ENCODE measurements at regions not wholly inside any gene's neighbourhood (a gene's known extent, or its start where the extent isn't known, plus 50 kb on each side); places are given as distances from the start of the nearest gene placed in this dataset.
"Not testable (repeated sequence)": the region's sequence is repeated elsewhere in the genome, so short reads cannot be mapped to it uniquely, and the experiment has no call there.

DNA sequence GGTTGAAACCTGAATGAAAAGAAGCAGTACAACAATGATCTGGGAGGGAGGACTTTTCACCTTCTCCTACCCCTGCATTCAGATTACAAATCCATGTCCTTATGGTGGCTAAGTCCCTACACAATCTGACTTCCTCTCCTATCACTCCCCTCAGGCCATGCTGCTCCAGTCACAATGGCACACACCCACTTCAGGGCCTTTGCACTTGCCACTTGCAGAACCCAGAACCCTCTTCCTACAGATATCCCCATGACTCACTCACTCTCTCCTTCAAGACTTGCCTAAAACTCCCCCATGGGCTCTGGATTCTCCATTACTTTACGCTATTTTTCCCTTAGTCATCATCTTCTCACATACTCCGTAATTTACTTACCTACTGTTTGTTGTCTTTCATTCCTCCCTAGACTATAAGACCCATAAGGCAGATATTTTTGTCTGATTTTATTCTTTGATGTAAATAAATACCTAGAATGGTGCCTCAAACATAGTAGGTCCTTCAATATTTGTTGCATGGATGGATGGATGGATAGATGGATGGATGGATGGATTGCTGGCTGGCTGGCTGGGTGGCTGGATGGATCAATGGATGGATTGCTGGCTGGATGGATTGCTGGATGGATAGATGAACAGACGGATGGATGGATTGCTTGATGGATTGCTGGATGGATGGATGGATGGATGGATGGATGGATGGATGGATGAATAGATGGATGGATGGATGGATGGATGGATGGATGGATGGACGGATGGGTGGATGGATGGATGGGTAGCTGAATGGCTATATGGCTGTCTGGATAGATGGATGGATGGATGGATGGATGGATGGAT lies 94.7 kb upstream of the NAV2 start:
- H3K9me3 ChIP-seq = no peaks in the 10 kb centered on the region
- TF ChIP-seq POLR2A (IDR thresholded peaks at IDR 0.05) (no peak), EP300 (IDR thresholded peaks at IDR 0.05) (no peak)
- H3K4me3 ChIP-seq = no peak overlapping the region
- H3K27ac ChIP-seq = peak overlapping the region in 3 of 4 donors; percentile 80 to 82 (median 81)
- 68 to 85% methylated on average over 4 of the region's 4 CpGs for WGBS, 2 donors
- no peaks in the 10 kb centered on the region for H3K36me3 ChIP-seq
- intact Hi-C loops (cut with DNase I) = loop anchor here (5.0 kb wide), 1 partner anchor 41 kb away; no protein-coding TSS in a partner anchor
- H3K4me1 ChIP-seq = peaks cover 0 to 30% (median 24%) of the 10 kb centered on the region in 4 donors
- H3K27me3 ChIP-seq = no peaks in the 10 kb centered on the region
- DNase-seq = no peak

DNA sequence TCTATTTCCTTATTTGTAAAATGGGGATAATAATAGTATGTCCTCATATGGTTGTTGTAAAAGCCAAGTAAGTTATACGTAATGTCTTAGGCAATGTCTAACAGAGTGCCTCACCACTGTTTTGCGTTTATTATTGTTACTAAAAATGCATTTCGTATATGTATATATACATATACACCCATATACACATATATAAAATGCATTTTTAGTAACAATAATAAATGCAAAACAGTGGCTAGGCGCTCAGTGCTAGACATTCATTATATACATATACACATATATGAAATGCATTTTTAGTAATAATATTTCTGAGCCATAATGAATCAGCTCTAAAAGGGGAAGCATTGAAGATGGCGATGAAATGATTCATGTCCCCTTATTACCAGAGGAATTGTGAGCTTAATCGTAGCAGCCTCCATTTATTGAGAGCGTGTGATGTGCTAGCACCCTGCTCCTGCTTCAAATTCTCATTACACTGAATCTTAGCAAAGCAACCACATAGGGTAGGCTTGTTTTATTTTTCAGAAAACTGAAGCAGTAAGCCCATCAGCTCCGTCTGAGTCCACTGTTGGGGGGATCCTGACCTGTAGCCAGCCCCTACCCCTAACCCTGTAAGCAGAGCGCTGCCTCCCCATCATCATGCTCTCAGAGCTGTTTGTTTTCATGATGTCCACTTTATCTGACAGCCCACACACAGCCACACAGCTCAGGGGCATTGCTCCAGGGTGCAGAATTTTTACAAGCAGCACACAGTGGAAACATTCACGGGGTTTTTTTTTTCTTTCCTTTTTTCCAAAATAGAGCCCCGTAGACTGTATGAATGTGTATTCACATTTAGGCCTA lies 97.1 kb upstream of the NAV2 start:
- Histone ChIP-seq H3K4me1 (peaks cover 0 to 30% (median 24%) of the 10 kb centered on the region in 4 donors), H3K4me3 (no peak overlapping the region), H3K27ac (peak overlapping the region; percentile 65 to 82 (median 80)), H3K27me3 (no peaks in the 10 kb centered on the region), H3K36me3 (no peaks in the 10 kb centered on the region), H3K9me3 (no peaks in the 10 kb centered on the region)
- intact Hi-C loops (cut with DNase I) = loop anchor here (1.0 to 5.0 kb wide), 2 partner anchors 38 to 98 kb away; no protein-coding TSS in a partner anchor
- 78 to 81% methylated on average over 11 of the region's 11 CpGs for WGBS, 2 donors
- TF ChIP-seq POLR2AphosphoS5 (IDR thresholded peaks at IDR 0.05) = no peak
- no peak for TF ChIP-seq EP300 (IDR thresholded peaks at IDR 0.05)
- TF ChIP-seq POLR2A (IDR thresholded peaks at IDR 0.05) = no peak
- TF ChIP-seq, protein P1, sequence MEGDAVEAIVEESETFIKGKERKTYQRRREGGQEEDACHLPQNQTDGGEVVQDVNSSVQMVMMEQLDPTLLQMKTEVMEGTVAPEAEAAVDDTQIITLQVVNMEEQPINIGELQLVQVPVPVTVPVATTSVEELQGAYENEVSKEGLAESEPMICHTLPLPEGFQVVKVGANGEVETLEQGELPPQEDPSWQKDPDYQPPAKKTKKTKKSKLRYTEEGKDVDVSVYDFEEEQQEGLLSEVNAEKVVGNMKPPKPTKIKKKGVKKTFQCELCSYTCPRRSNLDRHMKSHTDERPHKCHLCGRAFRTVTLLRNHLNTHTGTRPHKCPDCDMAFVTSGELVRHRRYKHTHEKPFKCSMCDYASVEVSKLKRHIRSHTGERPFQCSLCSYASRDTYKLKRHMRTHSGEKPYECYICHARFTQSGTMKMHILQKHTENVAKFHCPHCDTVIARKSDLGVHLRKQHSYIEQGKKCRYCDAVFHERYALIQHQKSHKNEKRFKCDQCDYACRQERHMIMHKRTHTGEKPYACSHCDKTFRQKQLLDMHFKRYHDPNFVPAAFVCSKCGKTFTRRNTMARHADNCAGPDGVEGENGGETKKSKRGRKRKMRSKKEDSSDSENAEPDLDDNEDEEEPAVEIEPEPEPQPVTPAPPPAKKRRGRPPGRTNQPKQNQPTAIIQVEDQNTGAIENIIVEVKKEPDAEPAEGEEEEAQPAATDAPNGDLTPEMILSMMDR (IDR thresholded peaks at IDR 0.05) = no peak
- DNase-seq = no peak

DNA sequence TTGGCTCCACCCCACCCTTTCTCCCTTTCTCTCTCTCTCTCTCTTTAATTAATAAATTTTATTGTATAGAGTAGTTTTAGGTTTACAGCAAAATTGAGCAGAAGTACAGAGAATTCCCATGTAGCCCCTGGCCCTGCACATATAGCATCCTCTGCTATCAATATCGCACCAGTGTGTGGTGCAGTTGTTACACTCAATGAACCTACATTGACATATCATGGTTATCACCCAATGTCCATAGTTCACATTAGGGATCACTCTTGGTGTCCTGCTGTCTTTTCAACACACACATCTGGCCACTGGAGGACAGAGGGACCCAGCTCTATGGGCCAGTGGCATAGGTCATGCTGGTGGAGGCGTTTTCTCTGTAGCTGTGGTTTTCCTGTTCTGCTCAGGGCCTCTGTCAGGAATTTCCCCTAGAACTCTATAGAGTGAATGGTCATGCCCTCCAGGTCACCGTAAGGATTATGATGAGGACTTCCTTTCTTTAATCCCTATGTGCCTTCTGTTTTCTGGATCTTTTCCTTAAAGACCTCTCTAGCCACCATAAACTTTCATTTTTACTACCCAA lies 98.2 kb upstream of the NAV2 start:
- H3K27ac ChIP-seq = peak overlapping the region in 1 of 4 donors; percentile 82
- no peak overlapping the region for H3K4me3 ChIP-seq
- no peak for DNase-seq
- intact Hi-C loops (cut with DNase I) = no loop called here
- no peaks in the 10 kb centered on the region for H3K27me3 ChIP-seq
- TF ChIP-seq POLR2A (IDR thresholded peaks at IDR 0.05) = no peak
- TF ChIP-seq EP300 (IDR thresholded peaks at IDR 0.05) = no peak
- no peak for TF ChIP-seq POLR2AphosphoS5 (IDR thresholded peaks at IDR 0.05)
- H3K9me3 ChIP-seq = no peaks in the 10 kb centered on the region
- H3K36me3 ChIP-seq = no peaks in the 10 kb centered on the region
- H3K4me1 ChIP-seq = peaks cover 0 to 30% (median 24%) of the 10 kb centered on the region in 4 donors
- WGBS, 2 donors = 81 to 90% methylated on average over 3 of the region's 3 CpGs

DNA sequence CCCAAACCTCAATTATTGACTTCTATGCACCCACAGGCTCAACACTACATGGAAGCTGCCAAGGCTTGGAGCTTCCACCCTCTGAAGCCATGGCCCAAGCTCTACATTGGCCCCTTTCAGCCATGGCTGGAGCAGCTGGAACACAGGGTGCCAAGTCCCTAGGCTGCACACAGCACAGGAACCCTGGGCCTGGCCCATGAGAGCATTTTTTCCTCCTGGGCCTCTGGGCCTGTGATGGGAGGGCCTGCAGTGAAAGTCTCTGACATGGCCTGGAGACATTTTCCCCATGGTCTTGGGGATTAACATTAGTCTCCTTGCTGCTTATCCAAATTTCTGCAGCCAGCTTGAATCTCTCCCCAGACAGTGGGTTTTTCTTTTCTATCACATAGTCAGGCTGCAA lies 100.6 kb upstream of the NAV2 start:
- H3K4me3 ChIP-seq; intact Hi-C loops (cut with DNase I); H3K27ac ChIP-seq; H3K36me3 ChIP-seq; DNase-seq; H3K9me3 ChIP-seq; H3K27me3 ChIP-seq: not testable (repeated sequence)
- peaks cover 0 to 42% (median 27%) of the 10 kb centered on the region in 4 donors for H3K4me1 ChIP-seq

DNA sequence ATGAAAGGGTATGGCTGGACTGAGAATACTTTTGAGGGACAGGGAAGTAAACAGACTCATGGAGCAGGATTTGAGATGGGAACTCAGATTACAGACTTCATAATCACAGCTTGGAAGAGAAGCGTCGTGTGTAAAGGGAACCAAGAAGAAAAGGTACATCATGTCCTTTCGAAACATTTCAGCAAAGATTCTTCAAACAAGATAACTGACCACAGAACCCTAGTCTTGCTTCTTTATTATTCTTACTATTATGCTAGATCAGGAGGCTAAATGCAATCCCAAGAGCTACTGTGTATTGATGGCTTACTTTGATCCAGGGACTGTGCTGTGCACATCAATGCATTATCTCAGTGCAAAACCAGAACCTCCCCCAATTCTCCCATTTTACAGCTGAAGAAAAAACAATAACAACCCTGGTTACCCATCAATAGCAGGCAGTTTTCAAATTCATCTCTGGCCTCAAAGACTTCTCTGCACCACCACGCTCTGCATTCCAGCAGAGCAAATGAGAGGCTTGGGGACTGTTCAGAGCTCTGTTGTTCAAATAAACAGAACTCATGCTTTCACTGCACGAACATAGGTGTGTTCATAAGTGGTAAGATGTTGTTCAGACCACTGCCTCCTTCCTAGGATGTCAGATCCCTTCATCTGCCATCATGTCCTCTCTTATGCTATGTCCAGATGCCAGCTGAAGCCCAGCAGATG lies 104.8 kb upstream of the NAV2 start:
- WGBS, 2 donors = 81 to 85% methylated on average over 5 of the region's 5 CpGs
- Histone ChIP-seq H3K4me3 (no peak overlapping the region), H3K27me3 (no peaks in the 10 kb centered on the region), H3K9me3 (no peaks in the 10 kb centered on the region), H3K36me3 (no peaks in the 10 kb centered on the region), H3K4me1 (peaks cover 0 to 40% (median 23%) of the 10 kb centered on the region in 4 donors), H3K27ac (peak overlapping the region in 2 of 4 donors; percentile 75 to 78)
- intact Hi-C loops (cut with DNase I) = no loop called here
- TF ChIP-seq, protein P1 (IDR thresholded peaks at IDR 0.05) = no peak
- TF ChIP-seq POLR2AphosphoS5 (IDR thresholded peaks at IDR 0.05) (no peak), POLR2A (IDR thresholded peaks at IDR 0.05) (no peak), EP300 (IDR thresholded peaks at IDR 0.05) (no peak)
- DNase-seq = no peak
